PC-9 (cell line): ENCODE measurements at regions not wholly inside any gene's neighbourhood (a gene's known extent, or its start where the extent isn't known, plus 50 kb on each side); places are given as distances from the start of the nearest gene placed in this dataset.

ENCODE experiments used
- CTCF ChIP-seq: fragments of 200-600 bp; sonication (generic); conservative IDR thresholded peaks from 2 replicates; pipeline ENCODE4 v1.6.1; 2017; ENCODE audit warnings: mixed run types, antibody characterized with exemption, mild to moderate bottlenecking, moderate library complexity
- EZH2 ChIP-seq: fragments of 200-600 bp; sonication (generic); IDR thresholded peaks from 2 replicates; pipeline ENCODE4 v1.8.0; 2017; ENCODE audit warnings: antibody characterized with exemption, low read depth

- TF ChIP-seq EZH2 (no peak), CTCF (no peak)
These were observed 312.5 kb upstream of the FLRT2 start for GRCh38 chr14:85217412-85217811.
